Middle frontal gyrus (tissue), 1 donor: ENCODE measurements at regions not wholly inside any gene's neighbourhood (a gene's known extent, or its start where the extent isn't known, plus 50 kb on each side); places are given as distances from the start of the nearest gene placed in this dataset.
"Not testable (repeated sequence)": the region's sequence is repeated elsewhere in the genome, so short reads cannot be mapped to it uniquely, and the experiment has no call there.

ENCODE experiments used
- DNase-seq: peaks from one replicate; pipeline ENCODE4 v3.0.0-alpha.2; 2015; ENCODE audit warnings: low spot score; ENCODE audit errors: extremely low spot score

- no peak for DNase-seq
Observed at GRCh38 chr5:101067429-101067828, 164.3 kb upstream of the ST8SIA4 start.

GRCh38 chr5:101062902-101063301, 159.8 kb upstream of the ST8SIA4 start:
- DNase-seq = no peak

GRCh38 chr5:101047181-101047580, 144.1 kb upstream of the ST8SIA4 start:
- no peak for DNase-seq

- no peak for DNase-seq
Observed at GRCh38 chr5:101045689-101046088, 142.6 kb upstream of the ST8SIA4 start.

GRCh38 chr5:101040002-101040401, 136.9 kb upstream of the ST8SIA4 start:
- DNase-seq = not testable (repeated sequence)

- DNase-seq = no peak
Observed at GRCh38 chr5:101036778-101037177, 133.7 kb upstream of the ST8SIA4 start.

GRCh38 chr5:101035425-101035824, 132.3 kb upstream of the ST8SIA4 start:
- no peak for DNase-seq

GRCh38 chr5:101024299-101024698, 121.2 kb upstream of the ST8SIA4 start:
- no peak for DNase-seq

GRCh38 chr5:101018299-101018698, 115.2 kb upstream of the ST8SIA4 start:
- no peak for DNase-seq

- DNase-seq = no peak
Observed at GRCh38 chr5:101012880-101013279, 109.8 kb upstream of the ST8SIA4 start.

- DNase-seq = no peak
Observed at GRCh38 chr5:101009758-101010519, 106.9 kb upstream of the ST8SIA4 start.

- no peak for DNase-seq
Observed at GRCh38 chr5:100992354-100992753, 89.3 kb upstream of the ST8SIA4 start.

GRCh38 chr5:100983601-100984000, 80.5 kb upstream of the ST8SIA4 start:
- DNase-seq = not testable (repeated sequence)

GRCh38 chr5:100974082-100974481, 71.0 kb upstream of the ST8SIA4 start:
- no peak for DNase-seq

- no peak for DNase-seq
Observed at GRCh38 chr5:100970646-100971255, 67.7 kb upstream of the ST8SIA4 start.

GRCh38 chr5:100965291-100965690, 62.2 kb upstream of the ST8SIA4 start:
- no peak for DNase-seq
